ENCODE measurements at regions not wholly inside any gene's neighbourhood (a gene's known extent, or its start where the extent isn't known, plus 50 kb on each side); places are given as distances from the start of the nearest gene placed in this dataset.

DNA sequence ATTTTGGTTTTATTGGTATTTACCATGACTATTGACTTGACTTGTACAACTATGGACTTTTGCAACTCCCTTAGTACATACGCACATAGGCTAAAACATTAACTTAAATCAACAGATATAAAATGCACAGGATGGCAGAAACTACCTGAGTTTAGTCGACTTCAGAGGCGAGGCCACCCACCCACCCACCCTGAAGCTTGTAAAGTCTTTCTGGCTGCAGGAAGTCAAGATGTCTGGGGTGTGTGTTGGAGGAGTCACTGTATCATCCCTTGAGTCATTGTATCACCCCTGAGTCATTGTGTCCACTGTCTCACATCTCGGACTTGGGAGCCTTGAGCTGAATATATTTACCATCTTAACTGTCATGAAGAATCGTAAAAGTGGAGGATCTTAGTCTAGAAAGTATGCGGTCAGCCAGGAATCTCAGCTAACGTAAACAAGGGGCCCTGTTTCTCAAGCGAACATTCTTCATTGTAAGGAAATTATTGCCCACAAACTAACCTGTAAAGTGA lies 140.0 kb upstream of the ST6GAL2 start:
- Histone ChIP-seq H3K36me3 (no peaks in the 10 kb centered on the region), H3K4me3 (no peak overlapping the region), H3K27me3 (no peaks in the 10 kb centered on the region), H3K9me3 (no peaks in the 10 kb centered on the region), H3K27ac (no peak overlapping the region), H3K4me1 (no peaks in the 10 kb centered on the region)
- DNase-seq = no peak
- intact Hi-C loops (cut with DNase I; ENCODE audit: low total_unique reads) = no loop called here
- 71 to 79% (median 72%) methylated on average over 8 of the region's 8 CpGs for WGBS, 5 donors
- TF ChIP-seq, protein P1, sequence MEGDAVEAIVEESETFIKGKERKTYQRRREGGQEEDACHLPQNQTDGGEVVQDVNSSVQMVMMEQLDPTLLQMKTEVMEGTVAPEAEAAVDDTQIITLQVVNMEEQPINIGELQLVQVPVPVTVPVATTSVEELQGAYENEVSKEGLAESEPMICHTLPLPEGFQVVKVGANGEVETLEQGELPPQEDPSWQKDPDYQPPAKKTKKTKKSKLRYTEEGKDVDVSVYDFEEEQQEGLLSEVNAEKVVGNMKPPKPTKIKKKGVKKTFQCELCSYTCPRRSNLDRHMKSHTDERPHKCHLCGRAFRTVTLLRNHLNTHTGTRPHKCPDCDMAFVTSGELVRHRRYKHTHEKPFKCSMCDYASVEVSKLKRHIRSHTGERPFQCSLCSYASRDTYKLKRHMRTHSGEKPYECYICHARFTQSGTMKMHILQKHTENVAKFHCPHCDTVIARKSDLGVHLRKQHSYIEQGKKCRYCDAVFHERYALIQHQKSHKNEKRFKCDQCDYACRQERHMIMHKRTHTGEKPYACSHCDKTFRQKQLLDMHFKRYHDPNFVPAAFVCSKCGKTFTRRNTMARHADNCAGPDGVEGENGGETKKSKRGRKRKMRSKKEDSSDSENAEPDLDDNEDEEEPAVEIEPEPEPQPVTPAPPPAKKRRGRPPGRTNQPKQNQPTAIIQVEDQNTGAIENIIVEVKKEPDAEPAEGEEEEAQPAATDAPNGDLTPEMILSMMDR (IDR thresholded peaks at IDR 0.05) = no peak
- TF ChIP-seq EP300 (IDR thresholded peaks at IDR 0.05) (no peak), POLR2AphosphoS5 (IDR thresholded peaks at IDR 0.05) (no peak), POLR2A (IDR thresholded peaks at IDR 0.05) (no peak)

DNA sequence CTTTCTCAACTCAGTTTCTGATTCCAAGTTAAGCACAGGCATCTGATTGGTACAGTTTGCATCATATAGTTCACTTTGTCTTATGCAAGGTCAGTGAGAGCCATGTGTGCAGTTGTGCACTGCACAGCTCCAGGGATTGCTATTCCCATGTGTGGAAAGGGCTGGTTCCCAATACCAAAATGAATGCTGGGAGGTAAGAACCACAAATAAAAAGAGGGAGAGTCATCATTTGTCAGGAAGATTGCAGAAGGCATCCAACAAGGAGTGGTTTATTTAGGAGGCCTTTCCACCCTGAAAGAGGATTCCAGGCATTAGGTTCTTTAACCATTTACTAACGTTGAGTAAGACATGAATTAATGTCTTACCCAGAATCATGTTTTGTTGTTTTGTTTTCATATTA lies 141.2 kb upstream of the ST6GAL2 start:
- Histone ChIP-seq H3K36me3 (no peaks in the 10 kb centered on the region), H3K4me1 (no peaks in the 10 kb centered on the region), H3K27ac (no peak overlapping the region), H3K27me3 (no peaks in the 10 kb centered on the region), H3K4me3 (no peak overlapping the region), H3K9me3 (no peaks in the 10 kb centered on the region)
- intact Hi-C loops (cut with DNase I; ENCODE audit: low total_unique reads) = no loop called here
- TF ChIP-seq POLR2AphosphoS5 (IDR thresholded peaks at IDR 0.05) (no peak), POLR2A (IDR thresholded peaks at IDR 0.05) (no peak), EP300 (IDR thresholded peaks at IDR 0.05) (no peak)
- TF ChIP-seq, protein P1 (IDR thresholded peaks at IDR 0.05) = no peak
- no peak for DNase-seq
- 59 to 90% (median 64%) methylated on average over 1 of the region's 1 CpG for WGBS, 5 donors

- H3K4me3 ChIP-seq = no peak overlapping the region
- DNase-seq = no peak
- no peaks in the 10 kb centered on the region for H3K4me1 ChIP-seq
- H3K27me3 ChIP-seq = no peaks in the 10 kb centered on the region
- TF ChIP-seq POLR2A (IDR thresholded peaks at IDR 0.05) (no peak), EP300 (IDR thresholded peaks at IDR 0.05) (no peak), POLR2AphosphoS5 (IDR thresholded peaks at IDR 0.05) (no peak)
- TF ChIP-seq, protein P1 (IDR thresholded peaks at IDR 0.05) = no peak
- intact Hi-C loops (cut with DNase I; ENCODE audit: low total_unique reads) = no loop called here
- no peaks in the 10 kb centered on the region for H3K9me3 ChIP-seq
- no peak overlapping the region for H3K27ac ChIP-seq
- no peaks in the 10 kb centered on the region for H3K36me3 ChIP-seq
These were observed 141.8 kb upstream of the ST6GAL2 start for GRCh38 chr2:107027810-107028209.

- Histone ChIP-seq H3K36me3 (no peaks in the 10 kb centered on the region), H3K9me3 (no peaks in the 10 kb centered on the region), H3K4me1 (no peaks in the 10 kb centered on the region), H3K27me3 (no peaks in the 10 kb centered on the region), H3K4me3 (no peak overlapping the region), H3K27ac (no peak overlapping the region)
- intact Hi-C loops (cut with DNase I; ENCODE audit: low total_unique reads) = no loop called here
- 7 to 35% (median 30%) methylated on average over 1 of the region's 1 CpG for WGBS, 5 donors
- TF ChIP-seq, protein P1 (IDR thresholded peaks at IDR 0.05) = no peak
- TF ChIP-seq POLR2A (IDR thresholded peaks at IDR 0.05) (no peak), EP300 (IDR thresholded peaks at IDR 0.05) (no peak), POLR2AphosphoS5 (IDR thresholded peaks at IDR 0.05) (no peak)
- DNase-seq = no peak
These were observed 142.7 kb upstream of the ST6GAL2 start for GRCh38 chr2:107028661-107029060.

Data from stomach (tissue), 8 donors.